Activated CD4-positive, alpha-beta T cell treated with anti-CD3 and anti-CD28 coated beads for 36 hours (primary cell): ENCODE measurements at regions not wholly inside any gene's neighbourhood (a gene's known extent, or its start where the extent isn't known, plus 50 kb on each side); places are given as distances from the start of the nearest gene placed in this dataset.

Experiments used
- ATAC-seq: fragments of 200-7000 bp; cut with Tn5 transposase; one replicate; pipeline ENCODE4 v1.10.0; 2021; ENCODE audit warnings: mild to moderate bottlenecking, moderate library complexity
- CTCF ChIA-PET: fragments of 350-600 bp; sonication (Branson Sonifier 250); formaldehyde crosslinking; loops from one replicate; lab custom pipeline; 2021; ENCODE audit warnings: antibody characterized with exemption; lab: Charles Lee
- POLR2A ChIA-PET: fragments of 350-600 bp; sonication (Branson Sonifier 250); formaldehyde crosslinking; loops from one replicate; lab custom pipeline; 2021; ENCODE audit warnings: antibody characterized with exemption, inconsistent platforms; lab: Charles Lee
- DNase-seq: peaks from one replicate; pipeline ENCODE4 v3.0.0-alpha.2; 2020
- H3K27ac Mint-ChIP-seq: one replicate; pipeline ENCODE4 v1.8.0; 2021; ENCODE audit warnings: mixed read lengths
- H3K27me3 Mint-ChIP-seq: one replicate; pipeline ENCODE4 v1.8.0; 2021; ENCODE audit warnings: mixed read lengths
- H3K36me3 Mint-ChIP-seq: one replicate; pipeline ENCODE4 v1.8.0; 2021; ENCODE audit warnings: low read depth, mixed read lengths
- H3K4me1 Mint-ChIP-seq: one replicate; pipeline ENCODE4 v1.8.0; 2021; ENCODE audit warnings: mixed read lengths
- H3K4me3 Mint-ChIP-seq: one replicate; pipeline ENCODE4 v1.8.0; 2021; ENCODE audit warnings: mild to moderate bottlenecking, moderate library complexity, mixed read lengths
- H3K9me3 Mint-ChIP-seq: one replicate; pipeline ENCODE4 v1.8.0; 2021; ENCODE audit warnings: low read depth, mixed read lengths
- intact Hi-C, 2 experiments: fragments of 100-400 bp; cut with DNase I in 1 of 2; cut with micrococcal nuclease in 1 of 2; formaldehyde crosslinking; loops; one replicate each; pipeline versions ENCODE4 v1.14.2 to v1.15.1; 2022 to 2024; cut with DNase I, micrococcal nuclease

- peak overlapping the region; percentile 42 for H3K4me3 Mint-ChIP-seq
- no peaks in the 10 kb centered on the region for H3K9me3 Mint-ChIP-seq
- ChIA-PET POLR2A (no interaction called here), CTCF (interaction anchor here (0.6 kb wide), 1 partner anchor 15 kb away, joined by 3 read pairs; no protein-coding TSS in a partner anchor)
- ATAC-seq: peak; percentile 81
- H3K4me1 Mint-ChIP-seq: peaks cover 18% of the 10 kb centered on the region
- peak; percentile 72 for DNase-seq
- H3K27ac Mint-ChIP-seq: peak overlapping the region; percentile 76
- no peaks in the 10 kb centered on the region for H3K36me3 Mint-ChIP-seq
- intact Hi-C loops: loop anchor here in 1 of 2 experiments (5.0 kb wide), 2 partner anchors 87 to 302 kb away; no protein-coding TSS in a partner anchor
- H3K27me3 Mint-ChIP-seq: peaks cover 3% of the 10 kb centered on the region
Measured at GRCh38 chr2:128623776-128624761, 305.4 kb upstream of the HS6ST1 start.

DNA sequence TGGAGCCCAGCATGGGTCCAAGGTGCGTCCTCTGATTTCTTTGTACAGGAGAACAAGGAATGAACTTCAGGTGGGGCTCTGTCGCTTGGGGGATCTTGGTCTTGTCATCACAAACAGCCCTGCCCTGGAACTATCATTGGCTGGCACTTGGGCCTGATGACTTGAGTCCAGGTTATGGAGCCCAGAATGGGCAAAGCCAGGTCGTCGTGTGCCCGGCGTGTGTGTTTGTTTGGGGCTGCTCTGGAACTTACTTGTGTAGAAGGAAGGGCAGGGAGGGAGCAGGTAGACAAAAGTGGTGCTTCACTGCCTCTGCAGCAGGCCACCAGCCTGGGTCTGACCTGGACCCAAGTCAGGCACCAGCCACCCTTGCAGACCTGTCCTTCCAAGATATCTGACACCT lies 306.3 kb upstream of the HS6ST1 start:
- no peak for DNase-seq
- peaks cover 18% of the 10 kb centered on the region for H3K4me1 Mint-ChIP-seq
- H3K27ac Mint-ChIP-seq: no peak overlapping the region
- intact Hi-C loops: loop anchor here in 1 of 2 experiments (5.0 kb wide), 2 partner anchors 88 to 303 kb away; no protein-coding TSS in a partner anchor
- ChIA-PET CTCF (no interaction called here), POLR2A (no interaction called here)
- H3K4me3 Mint-ChIP-seq: no peak overlapping the region
- ATAC-seq: no peak
- no peaks in the 10 kb centered on the region for H3K36me3 Mint-ChIP-seq
- no peaks in the 10 kb centered on the region for H3K9me3 Mint-ChIP-seq
- peaks cover 4% of the 10 kb centered on the region for H3K27me3 Mint-ChIP-seq

DNA sequence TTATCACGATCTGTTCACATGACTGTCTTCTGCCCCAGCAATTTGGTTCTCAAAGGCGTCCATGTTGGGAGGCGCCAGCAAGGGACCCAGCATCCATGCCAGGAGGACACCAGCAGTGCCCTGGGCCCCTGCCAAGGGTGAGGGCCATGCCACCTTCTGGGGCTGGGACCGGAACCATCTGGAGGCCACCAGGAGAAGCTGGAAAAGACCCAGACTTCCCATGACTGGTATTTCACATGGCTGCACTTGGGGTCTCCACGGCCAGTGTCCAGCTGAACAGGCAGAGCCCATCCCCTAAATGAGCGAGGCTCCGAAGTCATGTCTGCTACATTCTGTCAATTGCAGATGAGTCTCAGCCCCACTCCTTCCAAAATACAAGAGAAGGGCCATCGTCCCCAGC lies 306.8 kb upstream of the HS6ST1 start:
- ATAC-seq: no peak
- ChIA-PET POLR2A (no interaction called here), CTCF (no interaction called here)
- Mint-ChIP-seq H3K9me3 (no peaks in the 10 kb centered on the region), H3K36me3 (no peaks in the 10 kb centered on the region), H3K27me3 (peaks cover 4% of the 10 kb centered on the region), H3K27ac (no peak overlapping the region), H3K4me3 (no peak overlapping the region), H3K4me1 (peaks cover 18% of the 10 kb centered on the region)
- no peak for DNase-seq
- intact Hi-C loops: no loop called here

GRCh38 chr2:128625963-128626759 lies 307.5 kb upstream of the HS6ST1 start:
- Mint-ChIP-seq H3K4me3 (no peak overlapping the region), H3K4me1 (peaks cover 18% of the 10 kb centered on the region), H3K9me3 (no peaks in the 10 kb centered on the region), H3K27ac (no peak overlapping the region), H3K27me3 (peaks cover 4% of the 10 kb centered on the region), H3K36me3 (no peaks in the 10 kb centered on the region)
- CTCF ChIA-PET: interaction anchor here (0.6 kb wide), 1 partner anchor 452 kb away, joined by 3 read pairs; no protein-coding TSS in a partner anchor
- intact Hi-C loops: no loop called here
- DNase-seq (no peak), ATAC-seq (no peak)
- POLR2A ChIA-PET: no interaction called here

- Mint-ChIP-seq H3K36me3 (no peaks in the 10 kb centered on the region), H3K4me1 (peaks cover 18% of the 10 kb centered on the region), H3K27me3 (peaks cover 4% of the 10 kb centered on the region), H3K27ac (no peak overlapping the region), H3K4me3 (no peak overlapping the region), H3K9me3 (no peaks in the 10 kb centered on the region)
- ATAC-seq: no peak
- intact Hi-C loops: no loop called here
- ChIA-PET CTCF (interaction anchor here (0.6 kb wide), 1 partner anchor 451 kb away, joined by 3 read pairs; no protein-coding TSS in a partner anchor), POLR2A (no interaction called here)
- DNase-seq: no peak
Measured at GRCh38 chr2:128626760-128627511, 308.3 kb upstream of the HS6ST1 start.

DNA sequence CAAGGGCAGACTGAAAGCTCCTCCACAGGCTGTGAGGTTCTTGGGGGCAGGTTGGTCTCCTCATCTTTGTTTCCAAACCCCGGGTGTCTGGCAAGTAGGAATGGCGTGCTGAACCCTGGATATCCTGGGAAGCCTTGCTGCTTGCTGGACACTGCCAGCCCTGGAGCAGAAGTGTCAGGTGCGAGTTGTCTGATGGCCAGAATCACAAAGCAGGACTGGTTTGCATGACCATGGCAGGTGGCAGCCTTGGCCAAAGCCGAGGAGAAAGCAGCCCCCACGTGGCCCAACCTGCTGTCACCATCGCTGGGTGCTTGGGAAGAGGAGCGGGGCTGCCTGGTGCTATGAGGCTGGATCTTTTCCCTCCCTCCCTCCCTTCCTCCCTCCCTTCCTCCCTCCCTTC lies 309.5 kb upstream of the HS6ST1 start:
- no peak for ATAC-seq
- Mint-ChIP-seq H3K27ac (no peak overlapping the region), H3K9me3 (no peaks in the 10 kb centered on the region), H3K27me3 (peaks cover 4% of the 10 kb centered on the region), H3K4me1 (peaks cover 16% of the 10 kb centered on the region), H3K4me3 (no peak overlapping the region), H3K36me3 (no peaks in the 10 kb centered on the region)
- DNase-seq: no peak
- ChIA-PET POLR2A (no interaction called here), CTCF (no interaction called here)
- intact Hi-C loops: no loop called here

DNA sequence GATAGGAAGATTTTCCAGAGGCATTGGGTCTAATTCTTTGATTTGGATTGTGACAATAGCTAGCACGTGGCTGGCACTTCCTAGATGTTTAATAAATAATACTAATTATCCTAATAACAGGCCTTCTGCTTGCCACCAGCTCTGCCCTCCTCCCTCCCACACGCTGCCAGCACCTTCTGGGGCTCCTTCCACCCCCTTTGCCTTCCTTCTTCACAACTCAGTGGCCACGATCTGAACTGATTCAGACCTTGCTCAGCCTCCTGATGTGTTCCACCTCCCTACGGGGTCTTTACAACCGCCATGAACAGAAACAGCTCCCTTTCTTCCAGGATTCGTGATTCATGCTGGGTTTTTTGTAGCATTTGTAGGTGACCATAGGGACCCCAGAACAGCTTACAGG lies 310.3 kb upstream of the HS6ST1 start:
- CTCF ChIA-PET: no interaction called here
- no peaks in the 10 kb centered on the region for H3K36me3 Mint-ChIP-seq
- peaks cover 10% of the 10 kb centered on the region for H3K4me1 Mint-ChIP-seq
- intact Hi-C loops: no loop called here
- peaks cover 4% of the 10 kb centered on the region for H3K27me3 Mint-ChIP-seq
- no peak overlapping the region for H3K27ac Mint-ChIP-seq
- POLR2A ChIA-PET: no interaction called here
- ATAC-seq (no peak), DNase-seq (no peak)
- H3K4me3 Mint-ChIP-seq: no peak overlapping the region
- H3K9me3 Mint-ChIP-seq: no peaks in the 10 kb centered on the region

DNA sequence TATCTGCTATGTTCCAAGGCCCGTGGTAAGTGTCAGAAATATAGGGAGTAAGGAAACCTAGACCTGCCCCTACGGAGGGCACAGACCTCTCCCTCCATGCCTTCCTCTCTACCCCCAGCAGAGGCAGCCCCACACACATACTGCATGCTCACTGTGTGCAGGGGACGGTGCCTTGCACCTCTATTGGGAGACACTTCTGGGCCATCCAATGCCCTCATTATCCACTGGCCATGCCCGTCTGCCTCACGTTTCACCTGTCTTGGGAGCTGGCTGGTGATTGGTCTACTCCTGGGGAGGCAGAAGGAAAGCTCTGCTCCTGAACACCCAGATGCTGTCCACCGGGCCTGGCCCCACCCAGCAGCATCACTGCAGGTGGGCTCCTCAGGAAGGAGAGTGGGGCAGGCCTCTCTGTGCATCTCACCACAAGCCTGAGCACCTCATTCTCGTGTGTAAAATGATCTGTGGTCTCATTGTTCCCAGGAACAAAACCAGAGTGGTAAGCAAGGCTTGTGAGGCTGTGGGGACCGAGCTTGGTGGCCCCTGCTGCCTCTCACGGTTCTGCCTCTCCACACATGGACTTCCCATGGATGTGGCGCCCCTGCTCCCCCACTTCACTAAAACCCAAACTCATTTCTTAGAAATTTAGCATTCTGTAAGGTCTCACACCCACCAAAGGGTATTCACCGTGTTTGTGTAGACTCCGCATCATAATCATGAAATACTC lies 312.5 kb upstream of the HS6ST1 start:
- H3K27ac Mint-ChIP-seq: no peak overlapping the region
- H3K27me3 Mint-ChIP-seq: peaks cover 2% of the 10 kb centered on the region
- ChIA-PET POLR2A (no interaction called here), CTCF (no interaction called here)
- no peaks in the 10 kb centered on the region for H3K9me3 Mint-ChIP-seq
- H3K4me1 Mint-ChIP-seq: no peaks in the 10 kb centered on the region
- H3K4me3 Mint-ChIP-seq: no peak overlapping the region
- ATAC-seq: no peak
- intact Hi-C loops: no loop called here
- DNase-seq: no peak
- no peaks in the 10 kb centered on the region for H3K36me3 Mint-ChIP-seq

GRCh38 chr2:128631698-128632500 lies 313.2 kb upstream of the HS6ST1 start:
- ATAC-seq: no peak
- no peaks in the 10 kb centered on the region for H3K9me3 Mint-ChIP-seq

DNA sequence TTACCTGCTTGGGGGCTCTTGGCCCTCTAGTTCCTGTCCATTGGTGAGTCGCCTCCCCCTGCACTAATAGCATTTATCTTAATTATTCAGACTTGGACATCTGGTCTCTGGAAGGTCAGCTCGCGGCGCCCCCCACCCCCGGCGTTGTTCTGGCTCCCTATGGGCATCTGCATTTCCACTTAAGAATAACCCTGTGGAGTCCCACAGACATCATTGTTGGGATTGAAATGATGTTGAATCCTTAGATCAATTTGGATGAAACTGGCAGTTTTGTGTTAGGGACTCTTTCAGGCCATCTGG lies 313.8 kb upstream of the HS6ST1 start:
- no peak overlapping the region for H3K27ac Mint-ChIP-seq
- ChIA-PET CTCF (interaction anchor here (0.6 kb wide), 1 partner anchor 1606 kb away, joined by 3 read pairs; no protein-coding TSS in a partner anchor), POLR2A (no interaction called here)
- H3K27me3 Mint-ChIP-seq: peaks cover 3% of the 10 kb centered on the region
- intact Hi-C loops: no loop called here
- H3K36me3 Mint-ChIP-seq: no peaks in the 10 kb centered on the region
- no peak overlapping the region for H3K4me3 Mint-ChIP-seq
- ATAC-seq (no peak), DNase-seq (no peak)
- H3K4me1 Mint-ChIP-seq: no peaks in the 10 kb centered on the region
- no peaks in the 10 kb centered on the region for H3K9me3 Mint-ChIP-seq

More at GRCh38 chr2:128631698-128632500, 313.2 kb upstream of the HS6ST1 start:
- no peak for DNase-seq
- Mint-ChIP-seq H3K27ac (no peak overlapping the region), H3K4me3 (no peak overlapping the region), H3K27me3 (peaks cover 3% of the 10 kb centered on the region), H3K4me1 (no peaks in the 10 kb centered on the region), H3K36me3 (no peaks in the 10 kb centered on the region)
- intact Hi-C loops: no loop called here
- POLR2A ChIA-PET: no interaction called here
- CTCF ChIA-PET: no interaction called here
